Right lobe of liver (tissue), 4 donors: ENCODE measurements at regions not wholly inside any gene's neighbourhood (a gene's known extent, or its start where the extent isn't known, plus 50 kb on each side); places are given as distances from the start of the nearest gene placed in this dataset.

Source experiments
- POLR2A ChIP-seq: fragments of 450-650 bp; IDR thresholded peaks from one replicate; pipeline ENCODE4 v1.6.1; 2017; ENCODE audit warnings: antibody characterized with exemption, mild to moderate bottlenecking
- TF ChIP-seq, protein P1 (sequence below), 4 donors: fragments of 200-600 bp in 3 of 4; fragments of 450-650 bp in 1 of 4; IDR thresholded peaks; one replicate each; pipeline versions ENCODE4 v1.5.1 to v1.8.0; 2016 to 2022; ENCODE audit warnings: antibody characterized with exemption in 4 of 4, mild to moderate bottlenecking in 2 of 4
- donor health status: DM: no; HTN: no; CAD: no.
- donor health status: DM: no; HTN: no; CAD: no.
- donor health status: DM: no; HTN: yes; CAD: no.

DNA sequence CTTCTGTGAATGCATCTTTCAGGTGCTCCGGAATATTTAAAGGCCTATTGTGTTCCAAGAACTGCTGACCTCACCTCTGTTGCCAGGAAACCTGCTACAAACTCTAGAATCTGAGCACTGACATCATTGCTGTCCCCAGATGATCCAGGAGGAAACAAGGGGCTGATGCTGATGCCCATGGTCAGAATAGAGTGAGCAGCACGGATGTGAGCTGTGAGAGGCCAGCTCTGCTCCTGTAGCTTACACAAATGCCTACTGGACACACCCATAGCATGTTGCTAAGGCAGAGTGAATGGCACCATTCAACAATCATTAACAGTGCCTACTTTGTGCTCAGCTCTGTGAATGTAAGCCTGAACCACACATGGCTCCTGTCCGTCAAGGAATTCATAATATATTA lies 276.7 kb upstream of the API5 start:
- TF ChIP-seq, protein P1, sequence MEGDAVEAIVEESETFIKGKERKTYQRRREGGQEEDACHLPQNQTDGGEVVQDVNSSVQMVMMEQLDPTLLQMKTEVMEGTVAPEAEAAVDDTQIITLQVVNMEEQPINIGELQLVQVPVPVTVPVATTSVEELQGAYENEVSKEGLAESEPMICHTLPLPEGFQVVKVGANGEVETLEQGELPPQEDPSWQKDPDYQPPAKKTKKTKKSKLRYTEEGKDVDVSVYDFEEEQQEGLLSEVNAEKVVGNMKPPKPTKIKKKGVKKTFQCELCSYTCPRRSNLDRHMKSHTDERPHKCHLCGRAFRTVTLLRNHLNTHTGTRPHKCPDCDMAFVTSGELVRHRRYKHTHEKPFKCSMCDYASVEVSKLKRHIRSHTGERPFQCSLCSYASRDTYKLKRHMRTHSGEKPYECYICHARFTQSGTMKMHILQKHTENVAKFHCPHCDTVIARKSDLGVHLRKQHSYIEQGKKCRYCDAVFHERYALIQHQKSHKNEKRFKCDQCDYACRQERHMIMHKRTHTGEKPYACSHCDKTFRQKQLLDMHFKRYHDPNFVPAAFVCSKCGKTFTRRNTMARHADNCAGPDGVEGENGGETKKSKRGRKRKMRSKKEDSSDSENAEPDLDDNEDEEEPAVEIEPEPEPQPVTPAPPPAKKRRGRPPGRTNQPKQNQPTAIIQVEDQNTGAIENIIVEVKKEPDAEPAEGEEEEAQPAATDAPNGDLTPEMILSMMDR (IDR thresholded peaks at IDR 0.05), result no peak
- no peak for TF ChIP-seq POLR2A
